HG02759 (cell line): ENCODE measurements at regions not wholly inside any gene's neighbourhood (a gene's known extent, or its start where the extent isn't known, plus 50 kb on each side); places are given as distances from the start of the nearest gene placed in this dataset.
A peak's percentile ranks its signal among the peaks of the same experiment; 100 is the strongest.

ENCODE experiments used
- ATAC-seq: cut with Tn5 transposase; IDR thresholded peaks from one replicate; pipeline ENCODE4 v1.9.1; 2021; ENCODE audit warnings: mild to moderate bottlenecking, moderate library complexity; ENCODE audit not compliant: unreplicated experiment

- no peak for ATAC-seq
These were observed 1138.8 kb upstream of the PCDH9 start for GRCh38 chr13:68368922-68369321.

- no peak for ATAC-seq
These were observed 1129.0 kb upstream of the PCDH9 start for GRCh38 chr13:68359105-68359504.

GRCh38 chr13:68358294-68358705 lies 1128.2 kb upstream of the PCDH9 start:
- no peak for ATAC-seq

GRCh38 chr13:68350554-68350953 lies 1120.4 kb upstream of the PCDH9 start:
- no peak for ATAC-seq

GRCh38 chr13:68347220-68347619 lies 1117.1 kb upstream of the PCDH9 start:
- ATAC-seq, result no peak

- ATAC-seq, result no peak
These were observed 1115.9 kb upstream of the PCDH9 start for GRCh38 chr13:68345963-68346531.

- ATAC-seq, result no peak
These were observed 1093.0 kb upstream of the PCDH9 start for GRCh38 chr13:68323124-68323523.

GRCh38 chr13:68319384-68319783 lies 1089.2 kb upstream of the PCDH9 start:
- no peak for ATAC-seq

- ATAC-seq, result peak; percentile 77
These were observed 1074.3 kb upstream of the PCDH9 start for GRCh38 chr13:68304286-68304893.

- ATAC-seq, result no peak
These were observed 1063.5 kb upstream of the PCDH9 start for GRCh38 chr13:68293631-68294030.

GRCh38 chr13:68292601-68293000 lies 1062.5 kb upstream of the PCDH9 start:
- ATAC-seq, result no peak

GRCh38 chr13:68291595-68291994 lies 1061.5 kb upstream of the PCDH9 start:
- ATAC-seq, result no peak

- ATAC-seq, result no peak
These were observed 1045.6 kb upstream of the PCDH9 start for GRCh38 chr13:68275758-68276157.

GRCh38 chr13:68272652-68273051 lies 1042.5 kb upstream of the PCDH9 start:
- ATAC-seq, result no peak

GRCh38 chr13:68264692-68265091 lies 1034.6 kb upstream of the PCDH9 start:
- ATAC-seq, result no peak

- no peak for ATAC-seq
These were observed 1031.0 kb upstream of the PCDH9 start for GRCh38 chr13:68261105-68261504.

- no peak for ATAC-seq
These were observed 1027.1 kb upstream of the PCDH9 start for GRCh38 chr13:68257111-68257842.

GRCh38 chr13:68254151-68254550 lies 1024.0 kb upstream of the PCDH9 start:
- no peak for ATAC-seq

GRCh38 chr13:68234274-68234673 lies 1004.1 kb upstream of the PCDH9 start:
- ATAC-seq, result no peak

- no peak for ATAC-seq
These were observed 1002.4 kb upstream of the PCDH9 start for GRCh38 chr13:68232351-68233130.

- ATAC-seq, result no peak
These were observed 984.7 kb upstream of the PCDH9 start for GRCh38 chr13:68214691-68215415.
